ENCODE measurements at regions not wholly inside any gene's neighbourhood (a gene's known extent, or its start where the extent isn't known, plus 50 kb on each side); places are given as distances from the start of the nearest gene placed in this dataset.

DNA sequence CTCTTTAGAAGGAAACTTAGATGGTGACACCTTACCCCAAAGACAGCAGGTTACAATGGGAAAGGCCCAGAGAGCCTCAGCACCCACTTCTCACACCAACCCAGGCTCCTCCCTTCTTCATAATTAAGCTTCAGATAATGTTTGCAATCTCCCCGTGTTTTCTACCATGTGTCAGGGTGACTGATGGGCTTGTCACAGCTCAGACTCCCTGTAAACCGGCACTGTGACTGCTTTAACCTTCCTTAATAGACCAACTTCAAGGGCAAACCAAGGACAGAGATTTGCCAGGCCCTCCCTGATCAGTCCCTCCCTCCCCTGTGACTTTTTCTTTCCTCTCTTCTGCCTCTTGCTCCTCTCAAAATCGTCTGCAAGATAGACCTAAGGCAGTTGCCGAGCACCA is 760.6 kb upstream of the EEF2KMT start:
- no peak overlapping the region for H3K4me3 ChIP-seq (ENCODE audit: low read depth, low read length)
- TF ChIP-seq, protein P1, sequence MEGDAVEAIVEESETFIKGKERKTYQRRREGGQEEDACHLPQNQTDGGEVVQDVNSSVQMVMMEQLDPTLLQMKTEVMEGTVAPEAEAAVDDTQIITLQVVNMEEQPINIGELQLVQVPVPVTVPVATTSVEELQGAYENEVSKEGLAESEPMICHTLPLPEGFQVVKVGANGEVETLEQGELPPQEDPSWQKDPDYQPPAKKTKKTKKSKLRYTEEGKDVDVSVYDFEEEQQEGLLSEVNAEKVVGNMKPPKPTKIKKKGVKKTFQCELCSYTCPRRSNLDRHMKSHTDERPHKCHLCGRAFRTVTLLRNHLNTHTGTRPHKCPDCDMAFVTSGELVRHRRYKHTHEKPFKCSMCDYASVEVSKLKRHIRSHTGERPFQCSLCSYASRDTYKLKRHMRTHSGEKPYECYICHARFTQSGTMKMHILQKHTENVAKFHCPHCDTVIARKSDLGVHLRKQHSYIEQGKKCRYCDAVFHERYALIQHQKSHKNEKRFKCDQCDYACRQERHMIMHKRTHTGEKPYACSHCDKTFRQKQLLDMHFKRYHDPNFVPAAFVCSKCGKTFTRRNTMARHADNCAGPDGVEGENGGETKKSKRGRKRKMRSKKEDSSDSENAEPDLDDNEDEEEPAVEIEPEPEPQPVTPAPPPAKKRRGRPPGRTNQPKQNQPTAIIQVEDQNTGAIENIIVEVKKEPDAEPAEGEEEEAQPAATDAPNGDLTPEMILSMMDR (IDR thresholded peaks at IDR 0.05; ENCODE audit: low read depth, low read length) = no peak

- H3K4me3 ChIP-seq (ENCODE audit: low read depth, low read length) = no peak overlapping the region
- TF ChIP-seq, protein P1 (IDR thresholded peaks at IDR 0.05; ENCODE audit: low read depth, low read length) = no peak
Measured at GRCh38 chr16:5854027-5854426, 756.4 kb upstream of the EEF2KMT start.

DNA sequence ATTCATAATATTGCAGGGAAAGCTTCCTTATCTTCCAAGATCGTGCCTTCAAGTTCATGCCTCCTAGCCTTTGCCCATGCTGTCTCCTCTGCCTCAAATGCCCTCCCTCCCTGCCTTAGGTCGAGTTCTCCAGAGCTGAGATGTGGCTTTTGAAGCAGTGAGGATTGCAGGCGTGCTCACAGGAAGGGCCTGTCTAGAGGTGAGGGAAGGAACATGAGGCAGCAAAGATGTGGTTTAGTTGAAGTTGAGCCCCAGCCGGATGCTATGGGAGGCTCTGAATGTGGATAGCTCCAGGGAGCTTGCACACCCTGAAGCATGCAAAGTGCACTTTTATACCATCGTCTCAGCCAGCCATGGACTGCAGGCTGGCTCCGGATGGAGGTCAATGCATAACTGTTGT is 754.6 kb upstream of the EEF2KMT start:
- H3K4me3 ChIP-seq (ENCODE audit: low read depth, low read length) = no peak overlapping the region

GRCh38 chr16:5851393-5851982 is 753.9 kb upstream of the EEF2KMT start:
- TF ChIP-seq, protein P1 (IDR thresholded peaks at IDR 0.05; ENCODE audit: low read depth, low read length) = no peak
- H3K4me3 ChIP-seq (ENCODE audit: low read depth, low read length) = no peak overlapping the region

More for the DNA sequence above, 754.6 kb upstream of the EEF2KMT start:
- TF ChIP-seq, protein P1 (IDR thresholded peaks at IDR 0.05; ENCODE audit: low read depth, low read length) = no peak

DNA sequence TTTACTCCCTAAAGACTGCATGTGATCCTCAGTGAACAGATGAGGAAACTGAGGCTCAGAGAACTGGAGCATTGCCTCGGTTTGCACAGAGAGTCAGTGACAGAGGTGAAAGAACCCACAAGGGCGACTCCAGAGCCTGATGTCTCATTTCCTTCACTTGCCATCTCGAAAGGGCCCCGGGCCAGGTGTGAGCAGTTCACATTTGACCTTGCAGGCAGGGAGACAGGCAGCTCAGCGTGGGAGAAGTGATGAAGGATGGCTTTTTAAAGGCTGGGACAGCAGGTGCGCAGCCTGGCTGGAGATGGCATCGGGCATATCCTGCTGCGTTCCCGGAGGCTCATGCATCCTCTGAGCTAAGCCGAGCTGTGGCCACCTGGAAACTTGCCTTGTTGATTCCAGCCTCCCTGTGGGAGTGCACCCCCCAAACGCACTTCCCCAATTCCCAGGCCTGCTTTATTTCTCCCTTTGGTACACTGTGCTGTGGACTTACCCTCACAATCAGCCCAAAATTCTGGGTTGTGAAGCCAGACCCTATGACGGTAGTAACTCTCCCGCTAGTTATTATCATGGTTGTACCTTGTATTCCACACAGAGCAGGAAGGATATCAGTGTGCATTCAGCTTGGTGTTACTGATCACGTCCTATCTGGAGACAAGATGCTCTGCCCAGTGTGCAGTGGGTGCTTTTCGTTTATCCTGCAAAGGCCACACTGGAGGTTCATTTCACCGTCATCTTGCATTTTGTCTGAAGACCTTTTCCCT is 753.2 kb upstream of the EEF2KMT start:
- no peak overlapping the region for H3K4me3 ChIP-seq (ENCODE audit: low read depth, low read length)
- TF ChIP-seq, protein P1 (IDR thresholded peaks at IDR 0.05; ENCODE audit: low read depth, low read length) = no peak

DNA sequence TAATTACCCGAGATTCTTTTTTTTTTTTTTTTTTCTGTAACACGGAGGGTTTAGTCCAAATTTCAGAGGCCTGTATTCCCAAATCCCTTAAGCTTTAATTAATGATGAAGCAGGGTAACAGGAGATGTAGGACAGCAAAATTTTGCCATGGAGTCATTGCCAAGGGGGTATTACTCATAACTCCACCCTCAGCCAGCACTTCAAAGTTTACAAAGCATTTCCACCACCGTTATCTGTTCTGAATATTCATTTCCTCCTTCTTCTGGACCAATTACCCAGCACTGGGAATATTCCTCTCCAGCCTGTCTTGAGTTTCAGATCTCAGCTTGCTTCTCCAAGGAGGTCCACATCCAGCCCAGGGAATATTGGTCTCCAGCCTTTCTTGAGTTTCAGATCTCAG is 747.5 kb upstream of the EEF2KMT start:
- H3K4me3 ChIP-seq (ENCODE audit: low read depth, low read length) = no peak overlapping the region
- TF ChIP-seq, protein P1 (IDR thresholded peaks at IDR 0.05; ENCODE audit: low read depth, low read length) = no peak

GRCh38 chr16:5841974-5842373 is 744.4 kb upstream of the EEF2KMT start:
- TF ChIP-seq, protein P1 (IDR thresholded peaks at IDR 0.05; ENCODE audit: low read depth, low read length) = no peak
- H3K4me3 ChIP-seq (ENCODE audit: low read depth, low read length) = no peak overlapping the region

Data from WI38 (cell line).